ENCODE measurements at regions not wholly inside any gene's neighbourhood (a gene's known extent, or its start where the extent isn't known, plus 50 kb on each side); places are given as distances from the start of the nearest gene placed in this dataset.

GRCh38 chr1:22264464-22265341 is 121.8 kb upstream of the WNT4 start:
- DNase-seq (ENCODE audit: low read depth) = no peak

GRCh38 chr1:22266141-22266540 is 123.2 kb upstream of the WNT4 start:
- no peak for DNase-seq (ENCODE audit: low read depth)

DNA sequence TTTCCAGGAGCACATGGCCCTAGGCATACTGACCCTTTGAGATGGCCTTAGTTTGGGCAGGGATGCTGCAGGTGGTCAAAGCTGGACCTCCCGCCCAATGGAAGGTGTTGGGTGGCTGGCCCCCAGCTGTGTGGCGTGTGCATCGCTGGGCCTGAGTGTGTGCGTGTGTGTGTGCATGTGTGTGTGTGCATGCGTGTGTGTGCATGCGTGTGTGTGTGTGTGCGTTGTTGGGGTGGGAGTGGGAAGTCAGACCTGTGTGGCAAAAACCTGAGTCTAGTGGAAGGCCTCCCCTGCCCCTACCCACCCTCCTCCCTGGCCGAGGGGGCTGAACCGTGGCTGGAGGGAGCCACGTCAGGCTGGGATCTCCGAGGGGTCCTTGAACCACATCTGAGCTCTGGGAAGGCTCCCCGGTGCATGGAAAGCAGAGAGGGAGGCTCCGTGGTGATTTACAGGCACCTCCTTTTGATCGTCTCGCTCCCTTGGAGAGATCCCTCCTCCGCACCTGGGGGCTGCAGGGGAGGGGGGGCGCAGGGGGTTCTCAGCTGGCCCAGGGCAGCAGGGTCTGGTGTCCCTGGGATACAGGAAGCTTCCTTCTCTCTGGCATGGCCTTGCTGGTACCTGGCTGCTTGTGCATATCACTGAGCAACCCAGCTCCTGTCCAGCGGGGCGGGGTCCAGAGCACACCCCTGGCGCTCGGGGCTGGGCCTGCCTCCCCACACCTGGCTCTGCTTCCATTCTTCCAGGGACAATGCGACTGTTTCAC is 124.7 kb upstream of the WNT4 start:
- no peak for DNase-seq (ENCODE audit: low read depth)

GRCh38 chr1:22268327-22268726 is 125.4 kb upstream of the WNT4 start:
- DNase-seq (ENCODE audit: low read depth) = no peak

- DNase-seq (ENCODE audit: low read depth) = no peak
These were observed 129.2 kb upstream of the WNT4 start for GRCh38 chr1:22271847-22272801.

- DNase-seq (ENCODE audit: low read depth) = no peak
These were observed 131.1 kb upstream of the WNT4 start for GRCh38 chr1:22273686-22274681.

DNA sequence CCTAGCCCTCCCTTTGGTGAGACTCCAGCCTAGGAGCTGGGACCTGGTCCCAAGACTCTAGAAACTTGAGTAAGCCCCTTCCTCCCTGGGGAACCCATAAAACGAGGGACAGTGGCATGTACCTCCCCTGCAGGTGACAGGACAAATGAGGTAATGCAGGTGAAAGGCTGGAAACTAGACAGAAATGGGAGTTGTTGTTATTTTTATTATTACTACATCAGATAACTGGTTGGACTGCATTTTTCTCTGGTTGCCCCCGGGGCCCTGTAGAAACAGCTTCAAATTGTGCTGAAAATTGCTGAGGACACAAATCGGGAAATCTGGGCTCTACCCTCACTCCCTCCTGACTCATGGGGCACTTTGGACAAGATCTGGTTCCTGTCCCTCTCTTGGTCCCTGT is 132.3 kb upstream of the WNT4 start:
- DNase-seq (ENCODE audit: low read depth) = no peak

DNA sequence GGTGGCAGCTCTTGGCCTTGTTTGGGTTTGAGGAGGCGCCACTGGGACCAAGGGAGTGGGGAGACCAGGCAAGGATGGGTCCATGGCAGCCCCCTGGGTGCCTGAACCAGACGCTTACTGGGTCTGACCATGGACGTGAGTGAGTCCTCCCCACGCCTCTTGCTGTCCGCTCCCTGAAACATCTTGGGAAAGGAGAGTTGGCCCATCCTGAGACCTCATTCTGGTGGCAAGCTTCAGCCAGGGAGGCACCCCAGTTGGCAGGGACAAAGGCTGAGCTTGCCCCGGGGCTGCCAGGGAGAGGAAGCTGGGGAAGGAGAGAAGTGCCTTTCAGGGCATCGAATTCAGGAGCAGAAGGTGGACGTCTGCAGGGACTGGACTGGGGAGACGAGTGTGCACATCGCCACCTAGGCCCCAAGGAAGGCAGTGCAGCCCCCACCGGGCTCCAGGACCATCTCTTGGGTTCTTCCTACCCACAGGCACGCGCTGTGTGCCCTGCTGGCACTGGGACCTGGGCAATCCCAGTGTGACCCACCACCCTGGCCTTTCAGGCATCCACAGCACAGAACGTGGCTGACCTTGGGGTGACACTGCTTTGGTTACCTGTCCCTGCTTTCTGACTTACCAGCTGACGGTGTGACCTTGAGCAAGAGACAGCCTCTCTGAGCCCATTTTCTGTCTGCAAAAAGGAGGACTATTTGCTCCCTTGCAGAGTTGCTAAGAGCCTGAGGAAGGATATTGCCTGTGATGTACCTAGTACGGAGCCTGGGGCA is 132.9 kb upstream of the WNT4 start:
- DNase-seq (ENCODE audit: low read depth) = peak; percentile 6

DNA sequence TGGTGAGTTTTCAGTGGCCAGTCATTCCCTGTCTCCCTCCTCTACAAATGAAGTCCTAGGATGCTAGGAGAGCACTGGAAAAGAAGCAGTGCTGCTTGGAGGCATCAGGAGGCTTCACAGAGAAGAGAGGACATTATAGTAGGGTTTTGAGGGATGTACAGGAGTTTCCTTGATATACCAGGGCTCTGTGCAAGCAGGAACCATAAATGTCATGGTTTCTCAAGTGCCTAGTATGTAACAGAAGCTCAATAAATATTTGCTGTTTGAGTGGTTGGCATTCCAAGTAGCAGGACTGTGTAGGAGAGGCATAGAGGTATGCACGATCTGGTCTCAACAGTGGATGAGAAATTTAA is 133.5 kb upstream of the WNT4 start:
- DNase-seq (ENCODE audit: low read depth) = no peak

DNA sequence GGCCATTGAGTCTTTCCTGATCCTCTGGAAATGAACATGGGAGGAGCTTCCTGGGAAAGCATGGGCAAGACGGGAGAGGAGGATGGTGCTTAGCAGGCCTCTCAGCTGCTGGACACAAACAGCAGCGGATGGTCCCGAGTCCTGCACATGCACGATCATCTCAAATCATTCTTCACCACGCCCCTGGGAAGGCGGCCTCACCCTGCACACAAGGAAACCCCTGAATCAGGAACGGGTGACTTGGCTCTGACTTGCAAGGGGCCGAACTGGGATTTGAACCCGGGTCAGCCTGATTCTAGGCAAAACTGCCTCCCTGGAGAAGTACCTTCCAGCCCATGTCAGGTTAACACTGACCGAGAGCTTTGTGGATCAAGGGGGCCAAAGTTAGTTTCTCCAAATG is 134.8 kb upstream of the WNT4 start:
- no peak for DNase-seq (ENCODE audit: low read depth)

DNA sequence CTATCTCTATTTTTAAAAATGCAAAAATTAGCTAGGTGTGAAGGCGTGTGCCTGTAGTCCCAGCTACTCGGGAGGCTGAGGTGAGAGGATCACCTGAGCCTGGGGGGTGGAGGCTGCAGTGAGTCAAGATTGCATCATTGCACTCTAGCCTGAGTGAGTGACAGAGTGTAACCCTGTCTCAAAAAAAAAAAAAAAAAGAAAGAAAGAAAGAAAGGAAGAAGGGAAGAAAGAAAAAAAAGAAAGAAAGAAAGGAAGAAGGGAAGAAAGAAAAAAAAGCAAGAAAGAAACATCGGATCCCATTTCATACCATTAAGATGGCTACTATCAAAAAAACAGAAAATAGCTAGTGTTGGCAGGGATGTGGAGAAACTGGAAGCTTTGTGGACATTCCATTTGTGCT is 136.8 kb upstream of the WNT4 start:
- DNase-seq (ENCODE audit: low read depth) = no peak

DNA sequence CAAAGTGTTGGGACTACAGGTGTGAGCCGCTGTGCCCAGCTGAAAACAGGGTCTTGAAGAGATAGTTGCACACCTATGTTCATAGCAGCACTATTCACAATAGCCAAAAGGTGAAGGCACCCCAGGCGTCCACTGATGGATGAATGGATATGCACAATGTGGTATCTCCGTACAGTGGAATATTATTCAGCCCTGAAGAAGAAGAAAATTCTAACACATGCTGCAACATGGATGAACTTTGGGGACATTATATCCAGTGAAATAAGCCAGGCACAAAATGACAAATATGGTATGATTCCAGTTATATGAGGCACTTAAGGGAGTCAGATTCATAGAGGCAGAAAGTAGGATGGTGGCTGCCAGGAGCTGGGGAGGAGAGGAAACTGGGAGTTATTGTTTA is 137.6 kb upstream of the WNT4 start:
- no peak for DNase-seq (ENCODE audit: low read depth)

- no peak for DNase-seq (ENCODE audit: low read depth)
These were observed 138.8 kb upstream of the WNT4 start for GRCh38 chr1:22281521-22282363.

DNA sequence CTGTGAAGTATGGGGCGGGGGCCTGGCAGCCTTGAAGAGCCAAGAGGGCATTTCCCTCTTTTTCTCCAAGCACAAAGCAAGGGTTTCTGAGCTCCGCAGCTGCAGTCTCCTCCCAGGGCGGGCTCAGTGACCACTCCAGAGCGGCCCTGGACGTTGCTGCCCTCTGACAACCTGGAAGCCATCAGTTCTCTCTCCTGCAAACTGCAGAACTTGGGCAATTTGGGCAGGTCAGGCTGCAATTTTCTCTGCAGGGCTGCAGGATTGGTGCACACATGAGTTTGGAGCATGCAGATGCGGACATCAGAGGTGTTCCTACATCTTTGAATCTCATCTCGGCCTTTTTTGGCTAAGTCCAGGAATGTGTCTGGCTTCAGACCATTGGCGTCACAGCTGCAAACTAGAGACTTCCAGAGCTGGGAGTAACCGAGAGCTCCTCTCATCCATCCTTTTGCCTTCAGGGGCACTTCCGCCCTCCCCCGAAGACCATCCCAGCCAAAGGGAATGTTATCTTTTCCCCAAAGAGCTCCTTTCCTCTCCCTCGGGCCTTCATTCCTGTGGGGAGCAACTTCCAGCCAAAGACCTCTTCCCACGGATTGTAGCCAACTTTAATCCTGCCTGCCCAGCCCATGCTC is 139.6 kb upstream of the WNT4 start:
- DNase-seq (ENCODE audit: low read depth) = no peak

DNA sequence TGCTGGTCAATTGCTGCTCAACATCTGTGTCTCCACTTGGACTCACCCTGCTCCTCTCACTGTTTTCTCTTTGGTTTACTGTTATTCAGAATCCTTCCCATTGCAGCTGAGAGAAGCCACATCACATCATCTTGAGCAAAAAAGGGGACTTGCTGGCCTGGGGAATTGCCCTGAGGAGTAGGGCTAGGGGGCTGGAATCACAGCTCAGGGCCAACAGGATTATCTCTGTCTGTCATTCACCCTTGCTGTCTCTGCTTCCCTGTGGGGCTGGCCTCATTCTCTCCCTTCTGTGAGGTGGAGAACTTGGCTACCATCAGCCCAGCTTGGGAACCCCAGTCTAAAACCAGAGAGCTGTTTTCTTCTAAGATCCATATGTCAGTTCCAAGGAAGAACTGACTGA is 140.7 kb upstream of the WNT4 start:
- DNase-seq (ENCODE audit: low read depth) = no peak

GRCh38 chr1:22284236-22284635 is 141.3 kb upstream of the WNT4 start:
- DNase-seq (ENCODE audit: low read depth) = no peak

GRCh38 chr1:22284906-22285548 is 142.1 kb upstream of the WNT4 start:
- DNase-seq (ENCODE audit: low read depth) = no peak
